ENCODE measurements at regions not wholly inside any gene's neighbourhood (a gene's known extent, or its start where the extent isn't known, plus 50 kb on each side); places are given as distances from the start of the nearest gene placed in this dataset.

- Histone ChIP-seq H3K4me2 (no peak overlapping the region), H3K27ac (no peak overlapping the region), H3K4me3 (no peak overlapping the region), H3K9me3 (no peaks in the 10 kb centered on the region), H3K4me1 (no peaks in the 10 kb centered on the region)
- POLR2A ChIA-PET: no interaction called here
- ATAC-seq (no peak), DNase-seq (ENCODE audit: low read depth in 1 of 2, low spot score in 1 of 2) (no peak), FAIRE-seq (no peak)
- 41% methylated on average over 2 of the region's 2 CpGs for WGBS (ENCODE audit: missing lambda C conversion rate)
- CTCF ChIA-PET: no interaction called here
- no peak for TF ChIP-seq POLR2A (IDR thresholded peaks at IDR 0.05; ENCODE audit: low read length)
- no peak for TF ChIP-seq USF2 (IDR thresholded peaks at IDR 0.05)
- no peak for TF ChIP-seq MAX (IDR thresholded peaks at IDR 0.05)
- TF ChIP-seq GATA3 (IDR thresholded peaks at IDR 0.05; ENCODE audit: borderline replicate concordance): no peak
- TF ChIP-seq PHF8 (IDR thresholded peaks at IDR 0.05; ENCODE audit: borderline replicate concordance, low read depth): no peak
- TF ChIP-seq MAFK (IDR thresholded peaks at IDR 0.05; ENCODE audit: partially characterized antibody): no peak
- no peak for TF ChIP-seq CHD4 (IDR thresholded peaks at IDR 0.05; ENCODE audit: borderline replicate concordance)
Measured at GRCh38 chr15:38086611-38087010, 152.2 kb downstream of the TMCO5A start.

GRCh38 chr15:38088971-38089370, 154.5 kb downstream of the TMCO5A start:
- 5% methylated on average over 1 of the region's 1 CpG for WGBS (ENCODE audit: missing lambda C conversion rate)
- H3K27ac ChIP-seq: no peak overlapping the region
- ChIA-PET CTCF (no interaction called here), POLR2A (no interaction called here)
- no peak for ATAC-seq
- no peak for DNase-seq (ENCODE audit: low read depth in 1 of 2, low spot score in 1 of 2)
- no peak overlapping the region for H3K4me3 ChIP-seq
- no peaks in the 10 kb centered on the region for H3K4me1 ChIP-seq
- no peak overlapping the region for H3K4me2 ChIP-seq
- no peaks in the 10 kb centered on the region for H3K9me3 ChIP-seq
- FAIRE-seq: no peak
- TF ChIP-seq E2F6 (IDR thresholded peaks at IDR 0.05; ENCODE audit: borderline replicate concordance, low read depth) (no peak), REST (IDR thresholded peaks at IDR 0.05) (no peak), CBX2 (IDR thresholded peaks at IDR 0.05; ENCODE audit: borderline replicate concordance, low read depth) (no peak), NFE2L2 (conservative IDR thresholded peaks at IDR 0.05; ENCODE audit: low read length) (no peak), POLR2A (IDR thresholded peaks at IDR 0.05; ENCODE audit: low read length) (no peak), HDAC2 (IDR thresholded peaks at IDR 0.05) (no peak), ELK1 (IDR thresholded peaks at IDR 0.05; ENCODE audit: low read depth, low read length) (no peak), KDM5A (IDR thresholded peaks at IDR 0.05) (no peak), POLR2AphosphoS2 (conservative IDR thresholded peaks at IDR 0.05; ENCODE audit: low read length) (no peak), HOXA7 (CRISPR knock-in tag; IDR thresholded peaks at IDR 0.05) (no peak)

GRCh38 chr15:38090223-38090622, 155.8 kb downstream of the TMCO5A start:
- Histone ChIP-seq H3K4me3 (no peak overlapping the region), H3K27ac (no peak overlapping the region), H3K4me1 (no peaks in the 10 kb centered on the region), H3K9me3 (no peaks in the 10 kb centered on the region), H3K4me2 (no peak overlapping the region)
- CTCF ChIA-PET: no interaction called here
- 71% methylated on average over 4 of the region's 4 CpGs for WGBS (ENCODE audit: missing lambda C conversion rate)
- ATAC-seq (no peak), FAIRE-seq (no peak), DNase-seq (ENCODE audit: low read depth in 1 of 2, low spot score in 1 of 2) (no peak)
- POLR2A ChIA-PET: no interaction called here
- no peak for TF ChIP-seq JUNB (IDR thresholded peaks at IDR 0.05)
- no peak for TF ChIP-seq CHD4 (IDR thresholded peaks at IDR 0.05; ENCODE audit: borderline replicate concordance)
- no peak for TF ChIP-seq CBX8 (IDR thresholded peaks at IDR 0.05)
- no peak for TF ChIP-seq NPAS2 (CRISPR knock-in tag; IDR thresholded peaks at IDR 0.05; ENCODE audit: borderline replicate concordance)
- TF ChIP-seq EHMT2 (IDR thresholded peaks at IDR 0.05; ENCODE audit: low read depth): no peak
- no peak for TF ChIP-seq KDM5A (IDR thresholded peaks at IDR 0.05)
- TF ChIP-seq ZSCAN20 (CRISPR knock-in tag; IDR thresholded peaks at IDR 0.05): no peak
- no peak for TF ChIP-seq HOXB5 (CRISPR knock-in tag; IDR thresholded peaks at IDR 0.05)
- no peak for TF ChIP-seq ZFP36 (IDR thresholded peaks at IDR 0.05; ENCODE audit: borderline replicate concordance, partially characterized antibody)
- TF ChIP-seq REST (IDR thresholded peaks at IDR 0.05): no peak
- TF ChIP-seq USF2 (IDR thresholded peaks at IDR 0.05): no peak
